HepG2 (cell line): ENCODE measurements at regions not wholly inside any gene's neighbourhood (a gene's known extent, or its start where the extent isn't known, plus 50 kb on each side); places are given as distances from the start of the nearest gene placed in this dataset.

Experiments used
- ATAC-seq: fragments of 200-7000 bp; cut with Tn5 transposase; 3 replicates; pipeline ENCODE4 v1.9.1; 2020; ENCODE audit warnings: mild to moderate bottlenecking, moderate library complexity
- BruUV-seq: library from RNA; stranded (reverse); fragments of 400-500 nt; replicated peaks from 2 replicates; lab custom pipeline; 2021; lab: Mats Ljungman, UMichigan
- CTCF ChIA-PET: fragments of 300-600 bp; formaldehyde crosslinking; extraction: SDS; loops from one replicate; lab custom pipeline; 2021; ENCODE audit warnings: low total read pairs, inconsistent platforms, low intra/inter-chr PET ratio; lab: Yijun Ruan, JAX
- POLR2A ChIA-PET: fragments of 350-600 bp; sonication (Branson Sonifier 250); formaldehyde crosslinking; loops from one replicate; lab custom pipeline; 2020; ENCODE audit warnings: antibody characterized with exemption, inconsistent platforms; lab: Yijun Ruan, JAX
- DNase-seq: peaks from one replicate; pipeline ENCODE4 v3.0.0-alpha.2; 2015; ENCODE audit warnings: low spot score
- FAIRE-seq: peaks from 3 replicates; lab custom pipeline; 2011; peaks lifted over from hg19 to GRCh38; lab: Jason Lieb, UNC
- H2AFZ ChIP-seq: one replicate; pipeline ENCODE4 v1.6.1; 2011; ENCODE audit warnings: low read length, inconsistent platforms
- H3K27ac ChIP-seq: fragments of 300-600 bp; 3 replicates; pipeline ENCODE4 v1.8.0; 2011; ENCODE audit warnings: mixed run types, mild to moderate bottlenecking, mixed read lengths, low read length, inconsistent platforms; ENCODE audit not compliant: insufficient read depth; ENCODE audit errors: extremely low read length
- H3K27me3 ChIP-seq, 2 experiments: fragments of 200-600 bp in 1 of 2; 2 replicates in 1 of 2; 3 replicates in 1 of 2; pipeline versions ENCODE4 v1.6.0 to v1.8.0; 2011; ENCODE audit warnings: low read length in 2 of 2, mild to moderate bottlenecking in 2 of 2, moderate library complexity in 2 of 2, inconsistent platforms in 1 of 2; ENCODE audit not compliant: insufficient read depth in 2 of 2, control insufficient read depth in 1 of 2
- H3K36me3 ChIP-seq, 2 experiments: fragments of 200-600 bp in 1 of 2; replicated peaks in 1 of 2; 2 replicates in 1 of 2; 3 replicates in 1 of 2; pipeline versions ENCODE4 v1.5.1 to v1.8.0; 2011; ENCODE audit warnings: low read length in 2 of 2, inconsistent platforms in 1 of 2; ENCODE audit not compliant: insufficient read depth in 2 of 2, control insufficient read depth in 1 of 2
- H3K4me1 ChIP-seq: 2 replicates; pipeline ENCODE4 v1.5.1; 2012; ENCODE audit warnings: low read length, inconsistent platforms; ENCODE audit not compliant: insufficient read depth
- H3K4me2 ChIP-seq: 2 replicates; pipeline ENCODE4 v1.6.0; 2011; ENCODE audit warnings: low read depth, low read length, inconsistent platforms
- H3K4me3 ChIP-seq, 3 experiments: fragments of 200-600 bp in 1 of 3; sonication (generic), shearing (Covaris generic) in 1 of 3; replicated peaks in 1 of 3; 2 replicates each; pipeline ENCODE4 v1.5.1; 2011 to 2016; ENCODE audit warnings: low read length in 3 of 3, inconsistent platforms in 2 of 3, low read depth in 2 of 3, mild to moderate bottlenecking in 2 of 3, control low read depth in 1 of 3, mixed read lengths in 1 of 3; ENCODE audit not compliant: insufficient read depth in 1 of 3
- H3K79me2 ChIP-seq: one replicate; pipeline ENCODE4 v1.6.1; 2011; ENCODE audit warnings: low read length, inconsistent platforms; ENCODE audit not compliant: insufficient read depth
- H3K9ac ChIP-seq: 2 replicates; pipeline ENCODE4 v1.6.0; 2011; ENCODE audit warnings: mild to moderate bottlenecking, low read depth, low read length, inconsistent platforms; ENCODE audit not compliant: insufficient read depth
- H3K9me3 ChIP-seq: 2 replicates; pipeline ENCODE4 v1.5.1; 2012; ENCODE audit warnings: mild to moderate bottlenecking, low read length
- H4K20me1 ChIP-seq: 2 replicates; pipeline ENCODE4 v1.6.0; 2011; ENCODE audit warnings: inconsistent platforms, mild to moderate bottlenecking, low read length, moderate library complexity; ENCODE audit not compliant: insufficient read depth
- ATF1 ChIP-seq: IDR thresholded peaks from 2 replicates; pipeline ENCODE4 v1.6.1; 2016; ENCODE audit warnings: mild to moderate bottlenecking, control low read depth
- MXI1 ChIP-seq: IDR thresholded peaks from 3 replicates; pipeline ENCODE4 v1.6.1; 2012; ENCODE audit warnings: low read depth, low read length, inconsistent platforms, borderline replicate concordance
- ZNF263 ChIP-seq: sonication (generic); formaldehyde crosslinking; IDR thresholded peaks from 2 replicates; pipeline ENCODE4 v1.4.0; 2020; ENCODE audit warnings: missing genetic modification reagents
- ZNF484 ChIP-seq: sonication (generic); formaldehyde crosslinking; IDR thresholded peaks from 2 replicates; pipeline ENCODE4 v1.5.1; 2020; ENCODE audit warnings: mild to moderate bottlenecking, low read depth, missing genetic modification reagents, borderline replicate concordance
- ZNF709 ChIP-seq: sonication (generic); formaldehyde crosslinking; IDR thresholded peaks from 2 replicates; pipeline ENCODE4 v1.5.0; 2020; ENCODE audit warnings: mild to moderate bottlenecking, missing genetic modification reagents
- WGBS: methylation state at CpG from one replicate; pipeline ENCODE4 v1.1.6; 2017; ENCODE audit warnings: low lambda C conversion rate; 5-methylcytosine and 5-hydroxymethylcytosine counted together
- in situ Hi-C: cut with HindIII; loops from 2 replicates; pipeline ENCODE4 v1.10.0; 2017; ENCODE audit warnings: low pct_unique_long_range_greater_than_20kb; ENCODE audit not compliant: extremely low pct_ligation_motif_present
- intact Hi-C: fragments of 100-400 bp; cut with micrococcal nuclease; formaldehyde crosslinking; loops from one replicate; pipeline ENCODE4 v1.10.0; 2022; ENCODE audit not compliant: unreplicated experiment
- TF ChIP-seq, protein P1 (sequence below): sonication (generic); formaldehyde crosslinking; IDR thresholded peaks from 2 replicates; pipeline ENCODE4 v1.4.0; 2020; ENCODE audit warnings: missing genetic modification reagents

GRCh38 chr1:68625624-68626023 is 128.7 kb upstream of the DEPDC1 start:
- no peaks in the 10 kb centered on the region for H3K4me1 ChIP-seq
- no peak for DNase-seq
- no peak for FAIRE-seq
- ChIA-PET POLR2A (no interaction called here), CTCF (no interaction called here)
- WGBS: 0% methylated on average over 1 of the region's 1 CpG
- no peak overlapping the region for H3K27ac ChIP-seq
- no peaks in the 10 kb centered on the region for H3K36me3 ChIP-seq
- no peak for ATAC-seq
- TF ChIP-seq, protein P1, sequence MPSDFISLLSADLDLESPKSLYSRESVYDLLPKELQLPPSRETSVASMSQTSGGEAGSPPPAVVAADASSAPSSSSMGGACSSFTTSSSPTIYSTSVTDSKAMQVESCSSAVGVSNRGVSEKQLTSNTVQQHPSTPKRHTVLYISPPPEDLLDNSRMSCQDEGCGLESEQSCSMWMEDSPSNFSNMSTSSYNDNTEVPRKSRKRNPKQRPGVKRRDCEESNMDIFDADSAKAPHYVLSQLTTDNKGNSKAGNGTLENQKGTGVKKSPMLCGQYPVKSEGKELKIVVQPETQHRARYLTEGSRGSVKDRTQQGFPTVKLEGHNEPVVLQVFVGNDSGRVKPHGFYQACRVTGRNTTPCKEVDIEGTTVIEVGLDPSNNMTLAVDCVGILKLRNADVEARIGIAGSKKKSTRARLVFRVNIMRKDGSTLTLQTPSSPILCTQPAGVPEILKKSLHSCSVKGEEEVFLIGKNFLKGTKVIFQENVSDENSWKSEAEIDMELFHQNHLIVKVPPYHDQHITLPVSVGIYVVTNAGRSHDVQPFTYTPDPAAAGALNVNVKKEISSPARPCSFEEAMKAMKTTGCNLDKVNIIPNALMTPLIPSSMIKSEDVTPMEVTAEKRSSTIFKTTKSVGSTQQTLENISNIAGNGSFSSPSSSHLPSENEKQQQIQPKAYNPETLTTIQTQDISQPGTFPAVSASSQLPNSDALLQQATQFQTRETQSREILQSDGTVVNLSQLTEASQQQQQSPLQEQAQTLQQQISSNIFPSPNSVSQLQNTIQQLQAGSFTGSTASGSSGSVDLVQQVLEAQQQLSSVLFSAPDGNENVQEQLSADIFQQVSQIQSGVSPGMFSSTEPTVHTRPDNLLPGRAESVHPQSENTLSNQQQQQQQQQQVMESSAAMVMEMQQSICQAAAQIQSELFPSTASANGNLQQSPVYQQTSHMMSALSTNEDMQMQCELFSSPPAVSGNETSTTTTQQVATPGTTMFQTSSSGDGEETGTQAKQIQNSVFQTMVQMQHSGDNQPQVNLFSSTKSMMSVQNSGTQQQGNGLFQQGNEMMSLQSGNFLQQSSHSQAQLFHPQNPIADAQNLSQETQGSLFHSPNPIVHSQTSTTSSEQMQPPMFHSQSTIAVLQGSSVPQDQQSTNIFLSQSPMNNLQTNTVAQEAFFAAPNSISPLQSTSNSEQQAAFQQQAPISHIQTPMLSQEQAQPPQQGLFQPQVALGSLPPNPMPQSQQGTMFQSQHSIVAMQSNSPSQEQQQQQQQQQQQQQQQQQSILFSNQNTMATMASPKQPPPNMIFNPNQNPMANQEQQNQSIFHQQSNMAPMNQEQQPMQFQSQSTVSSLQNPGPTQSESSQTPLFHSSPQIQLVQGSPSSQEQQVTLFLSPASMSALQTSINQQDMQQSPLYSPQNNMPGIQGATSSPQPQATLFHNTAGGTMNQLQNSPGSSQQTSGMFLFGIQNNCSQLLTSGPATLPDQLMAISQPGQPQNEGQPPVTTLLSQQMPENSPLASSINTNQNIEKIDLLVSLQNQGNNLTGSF (CRISPR knock-in tag): no peak
- TF ChIP-seq ZNF484 (no peak), ATF1 (CRISPR knock-in tag) (no peak), MXI1 (no peak), ZNF263 (no peak), ZNF709 (no peak)
- no peaks in the 10 kb centered on the region for H4K20me1 ChIP-seq
- H2AFZ ChIP-seq: no peak overlapping the region
- in situ Hi-C loops: no loop called here
- no peaks in the 10 kb centered on the region for H3K79me2 ChIP-seq
- no peak overlapping the region for H3K9ac ChIP-seq
- peaks cover 76% of the 10 kb centered on the region for H3K9me3 ChIP-seq
- H3K4me2 ChIP-seq: no peak overlapping the region
- H3K4me3 ChIP-seq: no peak overlapping the region
- intact Hi-C loops: no loop called here
- H3K27me3 ChIP-seq: no peaks in the 10 kb centered on the region
- BruUV-seq: no TSS peak
